Hepatocyte (in vitro differentiated cells): ENCODE measurements at regions not wholly inside any gene's neighbourhood (a gene's known extent, or its start where the extent isn't known, plus 50 kb on each side); places are given as distances from the start of the nearest gene placed in this dataset.

Experiments used
- CTCF ChIP-seq: fragments of 200-600 bp; sonication (generic); IDR thresholded peaks from 2 replicates; pipeline ENCODE4 v1.5.1; 2016; ENCODE audit warnings: antibody characterized with exemption, mild to moderate bottlenecking; ENCODE audit not compliant: poor library complexity
- EZH2 ChIP-seq: fragments of 200-600 bp; sonication (generic); IDR thresholded peaks from 2 replicates; pipeline ENCODE4 v1.6.1; 2016; ENCODE audit warnings: antibody characterized with exemption, mild to moderate bottlenecking, borderline replicate concordance

- TF ChIP-seq CTCF (no peak), EZH2 (no peak)
These were observed 84.0 kb upstream of the GSX1 start for GRCh38 chr13:27708325-27708724.
